ENCODE measurements at regions not wholly inside any gene's neighbourhood (a gene's known extent, or its start where the extent isn't known, plus 50 kb on each side); places are given as distances from the start of the nearest gene placed in this dataset.

DNA sequence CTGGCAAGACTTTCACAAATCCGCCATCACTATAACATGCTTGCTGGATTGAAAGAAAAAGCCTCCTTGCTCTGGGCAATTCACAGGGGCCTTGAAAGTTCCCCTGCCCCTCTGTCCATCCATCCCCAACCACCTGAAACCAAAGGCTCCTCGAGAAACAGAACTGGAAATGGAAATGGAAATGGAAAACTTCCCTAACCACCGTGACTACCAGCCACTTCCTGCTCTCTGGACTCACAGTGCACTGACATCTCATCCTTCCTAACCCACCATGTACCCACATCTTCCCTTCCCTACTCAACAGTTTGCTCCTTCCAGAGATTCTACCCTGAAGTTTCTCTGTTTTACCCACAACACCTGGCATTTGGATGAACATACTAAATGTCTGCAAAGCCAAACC is 603.6 kb upstream of the DIPK2B start:
- H3K9ac ChIP-seq (ENCODE audit: insufficient read depth, low read depth, low read length), result no peak overlapping the region
- H3K4me3 ChIP-seq (replicated peaks in 1 of 3; ENCODE audit: insufficient read depth in 1 of 3, low read depth in 2 of 3, low read length in 3 of 3), result no peak overlapping the region
- H3K4me1 ChIP-seq (ENCODE audit: insufficient read depth, low read length), result no peaks in the 10 kb centered on the region
- no peaks in the 10 kb centered on the region for H3K79me2 ChIP-seq (ENCODE audit: insufficient read depth, low read length)
- in situ Hi-C loops (cut with HindIII; ENCODE audit: extremely low pct_ligation_motif_present, low pct_unique_long_range_greater_than_20kb), result no loop called here
- no peak for FAIRE-seq
- no peaks in the 10 kb centered on the region for H3K36me3 ChIP-seq (replicated peaks in 1 of 2; ENCODE audit: control insufficient read depth in 1 of 2, insufficient read depth in 2 of 2, low read length in 2 of 2)
- no peaks in the 10 kb centered on the region for H3K9me3 ChIP-seq (ENCODE audit: low read length)
- TF ChIP-seq GZF1 (CRISPR knock-in tag; IDR thresholded peaks at IDR 0.05) (no peak), CREB3 (CRISPR knock-in tag; IDR thresholded peaks at IDR 0.05) (no peak), ZFP91 (CRISPR knock-in tag; IDR thresholded peaks at IDR 0.05; ENCODE audit: borderline replicate concordance) (no peak), SMAD1 (CRISPR knock-in tag; IDR thresholded peaks at IDR 0.05; ENCODE audit: borderline replicate concordance, low read depth) (no peak), SIN3B (IDR thresholded peaks at IDR 0.05; ENCODE audit: low read length) (no peak), SPEN (CRISPR knock-in tag; IDR thresholded peaks at IDR 0.05; ENCODE audit: low read depth) (no peak), FOXK1 (CRISPR knock-in tag; IDR thresholded peaks at IDR 0.05; ENCODE audit: borderline replicate concordance, low read depth) (no peak), ZNF740 (CRISPR knock-in tag; IDR thresholded peaks at IDR 0.05) (no peak), MAFK (conservative IDR thresholded peaks at IDR 0.05 in 1 of 2, IDR thresholded peaks at IDR 0.05 in 1 of 2; ENCODE audit: low read length in 2 of 2) (no peak), PCBP1 (IDR thresholded peaks at IDR 0.05; ENCODE audit: borderline replicate concordance, low read depth, low read length) (no peak)
- TF ChIP-seq, protein P1, sequence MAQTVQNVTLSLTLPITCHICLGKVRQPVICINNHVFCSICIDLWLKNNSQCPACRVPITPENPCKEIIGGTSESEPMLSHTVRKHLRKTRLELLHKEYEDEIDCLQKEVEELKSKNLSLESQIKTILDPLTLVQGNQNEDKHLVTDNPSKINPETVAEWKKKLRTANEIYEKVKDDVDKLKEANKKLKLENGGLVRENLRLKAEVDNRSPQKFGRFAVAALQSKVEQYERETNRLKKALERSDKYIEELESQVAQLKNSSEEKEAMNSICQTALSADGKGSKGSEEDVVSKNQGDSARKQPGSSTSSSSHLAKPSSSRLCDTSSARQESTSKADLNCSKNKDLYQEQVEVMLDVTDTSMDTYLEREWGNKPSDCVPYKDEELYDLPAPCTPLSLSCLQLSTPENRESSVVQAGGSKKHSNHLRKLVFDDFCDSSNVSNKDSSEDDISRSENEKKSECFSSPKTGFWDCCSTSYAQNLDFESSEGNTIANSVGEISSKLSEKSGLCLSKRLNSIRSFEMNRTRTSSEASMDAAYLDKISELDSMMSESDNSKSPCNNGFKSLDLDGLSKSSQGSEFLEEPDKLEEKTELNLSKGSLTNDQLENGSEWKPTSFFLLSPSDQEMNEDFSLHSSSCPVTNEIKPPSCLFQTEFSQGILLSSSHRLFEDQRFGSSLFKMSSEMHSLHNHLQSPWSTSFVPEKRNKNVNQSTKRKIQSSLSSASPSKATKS (CRISPR knock-in tag; IDR thresholded peaks at IDR 0.05), result no peak
- H3K4me2 ChIP-seq (ENCODE audit: low read depth, low read length), result no peak overlapping the region
- ATAC-seq, result no peak
- no TSS peak for BruUV-seq (replicated peaks)
- DNase-seq (ENCODE audit: low spot score), result no peak
- H4K20me1 ChIP-seq (ENCODE audit: insufficient read depth, low read length), result no peaks in the 10 kb centered on the region
- intact Hi-C loops (cut with micrococcal nuclease; ENCODE audit: unreplicated experiment), result no loop called here
- ChIA-PET POLR2A (no interaction called here), CTCF (ENCODE audit: low intra/inter-chr PET ratio, low total read pairs) (no interaction called here)
- no peak overlapping the region for H3K27ac ChIP-seq (ENCODE audit: extremely low read length, insufficient read depth, low read length)
- H3K27me3 ChIP-seq (ENCODE audit: control insufficient read depth in 1 of 2, insufficient read depth in 2 of 2, low read length in 2 of 2), result no peaks in the 10 kb centered on the region
- 100% methylated on average over 3 of the region's 3 CpGs for WGBS (ENCODE audit: low lambda C conversion rate)
- H2AFZ ChIP-seq (ENCODE audit: low read length), result no peak overlapping the region
